GM18861 (cell line): ENCODE measurements at regions not wholly inside any gene's neighbourhood (a gene's known extent, or its start where the extent isn't known, plus 50 kb on each side); places are given as distances from the start of the nearest gene placed in this dataset.

Source experiments
- ATAC-seq: cut with Tn5 transposase; IDR thresholded peaks from one replicate; pipeline ENCODE4 v1.9.1; 2021; ENCODE audit not compliant: unreplicated experiment

- ATAC-seq = no peak
These were observed 155.1 kb upstream of the WSCD2 start for GRCh38 chr12:107973950-107974349.

DNA sequence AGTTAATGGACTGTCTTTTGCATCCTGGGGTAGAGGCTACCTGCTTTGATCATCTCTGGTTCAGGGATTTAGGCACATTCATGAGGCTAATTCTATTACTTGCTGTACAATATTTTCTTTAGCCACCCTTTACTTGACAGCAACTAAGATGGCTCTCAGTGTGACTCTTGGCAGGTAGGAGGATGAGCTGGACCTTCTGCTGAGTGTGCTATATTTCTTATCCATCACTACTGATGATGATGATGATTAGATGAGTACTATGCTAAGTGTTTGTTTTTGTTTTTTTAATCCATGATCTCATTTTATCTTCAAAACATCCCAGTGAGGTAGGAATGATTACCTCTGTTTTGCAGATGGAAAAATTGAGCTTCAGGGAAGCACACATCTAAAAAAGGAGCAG lies 152.8 kb upstream of the WSCD2 start:
- no peak for ATAC-seq

DNA sequence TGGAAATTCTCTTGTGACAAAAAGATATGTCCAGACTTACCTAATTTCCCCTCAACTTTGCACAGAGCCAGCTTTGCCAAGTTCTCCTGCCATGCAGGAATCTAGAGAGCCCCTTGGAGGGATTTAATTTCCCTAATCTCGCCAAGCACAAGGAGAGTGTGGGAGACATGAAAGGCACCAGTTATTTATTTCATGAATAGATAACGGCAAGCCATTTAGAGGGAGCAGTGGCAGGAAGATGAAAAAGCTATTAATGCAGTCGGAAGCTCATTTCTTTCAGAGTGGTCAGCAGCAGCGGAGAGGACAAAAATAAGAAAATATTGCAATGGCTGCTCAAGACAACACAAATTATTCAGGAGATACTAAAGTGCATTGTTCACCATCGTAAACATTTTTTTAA lies 150.9 kb upstream of the WSCD2 start:
- no peak for ATAC-seq

DNA sequence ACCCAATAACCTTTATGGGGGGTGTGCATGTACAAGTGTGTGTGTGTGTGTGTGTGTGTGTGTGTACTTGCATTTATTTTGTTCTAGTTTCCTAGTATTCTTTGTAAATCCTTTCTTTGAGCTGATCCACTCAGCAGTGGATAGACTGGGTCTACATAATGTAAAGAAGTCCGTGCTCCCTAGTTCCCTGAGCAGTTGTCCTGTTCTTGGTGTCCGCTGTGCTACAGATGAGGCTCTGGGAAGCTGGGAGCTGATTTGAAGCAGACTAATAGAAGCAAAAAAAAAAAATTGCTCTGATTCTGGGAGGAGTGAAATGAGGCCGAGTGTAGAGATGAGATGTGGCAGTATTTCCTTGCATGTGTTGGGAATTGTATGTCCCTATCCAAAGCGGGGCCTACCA lies 150.4 kb upstream of the WSCD2 start:
- no peak for ATAC-seq

DNA sequence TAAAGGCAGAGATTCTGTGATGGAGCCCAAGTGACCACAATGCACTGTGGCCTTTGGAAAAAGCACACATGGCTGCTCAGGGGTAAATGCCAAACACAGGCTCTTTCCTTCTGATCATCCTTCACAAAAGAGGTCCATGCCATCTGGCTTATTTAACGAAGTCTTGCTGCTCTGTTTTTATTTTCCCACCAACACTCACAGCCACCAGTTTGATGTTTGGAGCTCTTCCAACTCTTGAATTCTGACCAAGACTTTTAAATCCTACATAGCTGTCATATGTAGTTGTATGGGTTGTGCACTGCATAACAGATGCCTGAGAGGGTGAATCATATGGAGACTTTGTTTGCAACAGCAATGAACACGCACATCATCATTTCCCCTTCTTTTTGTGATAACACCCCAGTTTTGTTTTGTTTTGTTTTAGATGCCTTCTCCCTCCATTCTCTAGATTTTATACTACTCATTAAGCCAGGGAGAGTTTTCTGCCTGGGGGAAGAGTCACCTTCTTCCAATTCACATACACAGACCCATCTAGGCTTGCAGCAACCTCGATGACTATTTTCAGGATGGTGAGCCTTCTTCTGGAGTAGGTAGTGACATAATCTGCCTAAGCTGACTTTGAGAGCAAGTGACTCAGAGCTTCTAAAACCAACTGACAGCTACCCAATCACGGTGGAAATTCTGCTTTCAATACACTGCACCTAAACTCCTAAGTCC lies 145.2 kb upstream of the WSCD2 start:
- ATAC-seq = no peak

DNA sequence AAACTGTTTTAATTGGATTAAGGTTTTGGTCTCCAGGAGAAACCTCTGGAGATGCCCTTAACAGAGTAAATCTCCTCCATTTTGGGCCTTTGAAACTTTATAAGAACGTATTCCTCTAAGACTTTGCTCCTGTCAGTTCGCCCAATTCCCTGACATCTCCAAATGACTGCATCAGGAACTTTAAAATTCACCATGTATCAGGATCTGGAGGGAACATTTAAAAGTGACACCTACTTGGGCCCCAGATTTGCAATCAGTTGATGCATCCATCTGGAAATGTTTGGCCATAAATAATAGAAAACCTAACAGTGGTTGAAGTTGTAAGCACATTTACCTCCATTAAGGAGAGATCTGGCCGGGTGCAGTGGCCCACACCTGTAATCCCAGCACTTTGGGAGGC lies 144.1 kb upstream of the WSCD2 start:
- ATAC-seq = no peak

- no peak for ATAC-seq
These were observed 142.9 kb upstream of the WSCD2 start for GRCh38 chr12:107986183-107986582.

GRCh38 chr12:107990325-107990724 lies 138.8 kb upstream of the WSCD2 start:
- no peak for ATAC-seq

DNA sequence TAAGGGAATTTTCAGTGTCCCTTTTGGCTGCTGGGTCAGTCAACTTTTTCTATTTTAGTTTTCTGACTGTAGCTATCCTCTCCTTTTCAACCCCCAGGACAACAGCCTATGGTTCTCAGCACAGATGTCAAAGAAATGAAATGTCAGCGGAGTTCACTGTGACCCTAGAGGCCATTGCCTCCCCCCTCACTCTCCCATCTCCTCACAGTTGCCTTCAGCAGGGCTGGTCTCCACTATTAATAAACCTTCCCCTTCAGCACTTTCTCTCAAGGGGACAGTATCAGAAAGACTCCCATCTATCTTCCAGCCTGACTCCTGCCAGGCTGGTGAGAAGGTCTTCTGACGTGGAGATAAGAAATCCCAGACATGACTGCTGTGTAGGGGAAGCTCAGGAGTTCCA lies 137.1 kb upstream of the WSCD2 start:
- no peak for ATAC-seq

- no peak for ATAC-seq
These were observed 136.1 kb upstream of the WSCD2 start for GRCh38 chr12:107992870-107993451.

- no peak for ATAC-seq
These were observed 130.2 kb upstream of the WSCD2 start for GRCh38 chr12:107998863-107999262.

DNA sequence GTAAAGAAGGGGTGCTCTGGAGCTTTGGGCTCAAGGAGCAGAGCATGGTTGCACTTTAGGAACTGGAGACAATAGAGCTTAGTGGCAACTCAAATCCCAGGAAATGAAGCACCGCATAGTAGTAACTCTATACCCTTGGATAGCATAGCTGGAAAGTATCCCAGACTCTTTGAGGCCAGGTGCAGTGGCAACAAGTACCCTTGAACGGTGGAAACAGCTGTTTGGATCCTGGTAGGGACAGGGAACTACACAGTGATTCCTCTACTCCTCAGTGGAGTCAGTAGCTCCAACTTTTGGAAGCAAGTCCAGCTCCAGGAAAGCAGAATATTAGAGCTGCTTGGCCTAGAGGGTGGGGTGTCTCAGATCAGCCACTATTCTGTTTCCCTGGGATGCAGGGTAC lies 129.0 kb upstream of the WSCD2 start:
- no peak for ATAC-seq

GRCh38 chr12:108004319-108004718 lies 124.8 kb upstream of the WSCD2 start:
- no peak for ATAC-seq

GRCh38 chr12:108008163-108008905 lies 120.8 kb upstream of the WSCD2 start:
- no peak for ATAC-seq

DNA sequence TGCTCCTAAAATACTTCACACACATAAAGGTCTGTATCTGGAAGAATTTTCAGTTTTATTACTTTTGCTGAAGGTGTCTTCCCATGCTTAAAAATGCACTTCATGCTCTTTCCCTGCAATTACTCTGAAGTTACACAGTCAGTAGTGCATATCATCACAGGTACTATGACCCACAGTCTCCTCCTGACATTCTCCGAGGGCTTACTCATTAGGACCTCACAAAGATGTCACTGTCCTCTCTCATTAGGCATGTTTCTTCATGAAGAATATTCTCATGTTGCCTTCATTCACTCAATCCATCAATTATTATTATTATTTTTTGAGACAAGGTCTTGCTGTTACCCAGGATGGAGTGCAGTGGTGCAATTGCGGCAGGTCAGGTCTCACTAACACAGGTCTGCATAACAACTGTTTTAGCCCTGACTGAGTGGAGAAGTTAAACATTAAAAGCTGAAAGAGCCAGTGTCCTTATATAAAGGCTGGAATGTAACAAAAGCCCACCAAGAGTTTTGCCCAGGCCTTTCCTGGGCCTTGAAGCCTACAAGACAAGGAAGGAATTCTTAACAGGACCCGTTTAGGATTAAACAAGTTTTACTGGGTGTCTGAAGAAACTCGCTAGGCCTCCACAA lies 119.5 kb upstream of the WSCD2 start:
- no peak for ATAC-seq

DNA sequence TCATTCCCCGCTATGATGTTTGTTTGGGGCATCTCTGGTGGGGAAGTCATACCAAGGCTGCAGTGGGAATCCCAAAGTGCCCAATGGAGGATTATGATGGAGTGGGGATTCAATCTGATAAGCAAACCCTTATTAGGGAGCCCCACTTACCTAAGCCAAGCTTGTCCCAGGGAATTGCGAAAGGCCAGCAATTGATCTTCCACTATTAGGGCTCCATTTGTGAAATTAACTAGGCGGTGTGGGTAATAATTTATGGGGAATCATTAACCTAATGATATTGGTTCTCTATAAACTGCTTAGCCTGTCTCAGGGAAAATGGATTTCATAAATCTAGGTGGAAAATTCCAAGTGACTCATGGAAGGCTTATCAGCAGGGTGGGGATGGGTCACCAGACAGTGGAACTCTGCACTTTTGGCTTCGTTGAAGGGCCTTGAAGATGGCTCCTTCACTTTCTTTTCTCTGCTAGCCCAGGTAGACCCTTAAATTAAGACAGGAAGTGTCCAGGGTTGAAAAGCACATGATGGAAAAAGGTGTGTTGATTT lies 113.0 kb upstream of the WSCD2 start:
- no peak for ATAC-seq

DNA sequence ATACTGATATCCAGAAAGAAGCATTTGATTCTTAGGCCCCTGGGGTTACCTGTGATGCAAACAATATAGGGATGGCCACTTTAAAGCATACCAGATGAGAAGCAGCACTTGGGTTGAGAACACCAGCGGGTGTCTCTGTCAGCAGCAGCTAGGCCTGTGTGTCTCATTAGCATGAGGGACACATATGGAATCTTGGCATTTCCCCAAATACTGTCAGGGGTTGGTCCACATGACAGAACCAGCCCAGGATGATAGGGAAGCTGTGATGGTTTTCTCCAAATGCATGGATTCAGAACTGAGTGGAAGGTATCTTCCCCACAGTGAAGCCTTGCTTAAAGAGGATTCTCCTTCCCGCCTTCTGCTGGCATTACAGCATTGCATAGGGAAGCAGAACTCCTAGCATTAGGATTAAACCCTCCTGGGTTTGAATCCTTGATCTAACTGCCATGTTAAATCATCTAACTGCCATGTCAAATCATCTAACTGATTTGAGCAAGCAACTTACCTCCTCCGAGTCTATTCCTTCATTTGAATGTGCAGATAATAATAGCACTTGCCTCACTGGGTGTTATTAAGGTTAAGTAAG lies 111.5 kb upstream of the WSCD2 start:
- no peak for ATAC-seq

- no peak for ATAC-seq
These were observed 109.2 kb upstream of the WSCD2 start for GRCh38 chr12:108019862-108020261.

DNA sequence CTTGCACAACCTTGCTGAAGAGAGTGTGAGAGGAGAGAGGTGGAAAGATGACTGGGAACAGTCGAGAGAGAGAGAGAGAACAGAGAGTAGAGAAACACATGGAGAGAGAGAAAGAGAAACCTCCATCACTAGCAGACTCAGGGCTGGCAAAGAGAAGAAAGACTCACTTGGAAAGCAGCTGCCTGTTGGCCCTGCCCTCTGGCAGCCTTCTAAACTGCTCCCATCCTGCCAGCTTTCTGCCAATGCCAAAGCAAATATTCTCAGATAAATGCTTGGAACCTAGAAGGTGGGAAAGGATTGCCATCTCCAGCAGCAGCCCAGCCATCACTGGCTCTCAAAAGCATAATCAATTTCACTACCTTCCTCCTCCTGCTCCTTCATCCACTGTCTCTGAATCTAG lies 107.9 kb upstream of the WSCD2 start:
- no peak for ATAC-seq

GRCh38 chr12:108021949-108022522 lies 107.1 kb upstream of the WSCD2 start:
- ATAC-seq = no peak
